GM12801 (cell line): ENCODE measurements at regions not wholly inside any gene's neighbourhood (a gene's known extent, or its start where the extent isn't known, plus 50 kb on each side); places are given as distances from the start of the nearest gene placed in this dataset.

Experiments
- CTCF ChIP-seq: IDR thresholded peaks from one replicate; pipeline ENCODE4 v1.5.1; 2011; ENCODE audit warnings: control low read depth; ENCODE audit not compliant: insufficient read length; ENCODE audit errors: extremely low read depth

- no peak for TF ChIP-seq CTCF
Observed at GRCh38 chr9:135423725-135424124, 55.9 kb upstream of the PPP1R26 start.
